Panc1 (cell line): ENCODE measurements at regions not wholly inside any gene's neighbourhood (a gene's known extent, or its start where the extent isn't known, plus 50 kb on each side); places are given as distances from the start of the nearest gene placed in this dataset.

ENCODE experiments used
- ATAC-seq: fragments of 200-7000 bp; cut with Tn5 transposase; 2 replicates; pipeline ENCODE4 v1.9.1; 2020; ENCODE audit warnings: mild to moderate bottlenecking, moderate library complexity
- BruUV-seq: library from RNA; stranded (reverse); fragments of 400-500 nt; replicated peaks from 2 replicates; lab custom pipeline; 2021; lab: Mats Ljungman, UMichigan
- CTCF ChIA-PET: fragments of 300-600 bp; sonication (Branson Sonifier 250); formaldehyde crosslinking; loops from one replicate; lab custom pipeline; 2022; ENCODE audit warnings: antibody characterized with exemption; lab: Charles Lee
- POLR2A ChIA-PET: fragments of 300-600 bp; sonication (Branson Sonifier 250); formaldehyde crosslinking; loops from one replicate; lab custom pipeline; 2022; ENCODE audit warnings: antibody characterized with exemption; lab: Charles Lee
- DNase-seq: peaks from one replicate; pipeline ENCODE4 v3.0.0-alpha.2; 2010; ENCODE audit warnings: low read depth, low spot score
- H3K27ac ChIP-seq: 2 replicates; pipeline ENCODE4 v1.5.1; 2011; ENCODE audit warnings: mild to moderate bottlenecking, low read length, inconsistent platforms
- H3K27me3 ChIP-seq: fragments of 200-500 bp; sonication (Bioruptor generic); 2 replicates; pipeline ENCODE4 v1.6.0; 2014; ENCODE audit warnings: low read length, inconsistent platforms; ENCODE audit not compliant: control insufficient read depth, insufficient read depth
- H3K36me3 ChIP-seq: fragments of 200-500 bp; sonication (Bioruptor generic); 2 replicates; pipeline ENCODE4 v1.5.1; 2014; ENCODE audit warnings: inconsistent platforms, mild to moderate bottlenecking, low read length, moderate library complexity; ENCODE audit not compliant: control insufficient read depth, insufficient read depth
- H3K4me1 ChIP-seq: 2 replicates; pipeline ENCODE4 v1.5.1; 2011; ENCODE audit warnings: inconsistent platforms, mild to moderate bottlenecking, low read length, moderate library complexity; ENCODE audit not compliant: control insufficient read depth, insufficient read depth
- H3K4me3 ChIP-seq, 2 experiments: 2 replicates each; pipeline ENCODE4 v1.5.1; 2011 to 2012; ENCODE audit warnings: low read depth in 2 of 2, low read length in 2 of 2, mild to moderate bottlenecking in 2 of 2, inconsistent platforms in 1 of 2, moderate library complexity in 1 of 2
- H3K9me3 ChIP-seq: fragments of 200-500 bp; sonication (Bioruptor generic); 2 replicates; pipeline ENCODE4 v1.5.1; 2014; ENCODE audit warnings: low read depth, mild to moderate bottlenecking, inconsistent platforms, low read length, moderate library complexity; ENCODE audit not compliant: control insufficient read depth, insufficient read depth
- POLR2AphosphoS5 ChIP-seq: IDR thresholded peaks from 2 replicates; pipeline ENCODE4 v1.6.1; 2012; ENCODE audit warnings: mild to moderate bottlenecking, low read depth, low read length, moderate library complexity
- SIN3A ChIP-seq: IDR thresholded peaks from 2 replicates; pipeline ENCODE4 v1.6.1; 2012; ENCODE audit warnings: low read depth, mild to moderate bottlenecking, low read length, moderate library complexity, borderline replicate concordance; ENCODE audit not compliant: insufficient read depth
- TCF7L2 ChIP-seq: IDR thresholded peaks from 2 replicates; pipeline ENCODE4 v1.6.1; 2011; ENCODE audit warnings: mild to moderate bottlenecking, low read depth, low read length, inconsistent platforms
- in situ Hi-C: cut with HindIII; loops from 2 replicates; pipeline ENCODE4 v1.10.0; 2016; ENCODE audit warnings: low sequenced_read_pairs, low pct_unique_long_range_greater_than_20kb
- intact Hi-C: fragments of 100-400 bp; cut with micrococcal nuclease; formaldehyde crosslinking; loops from one replicate; pipeline ENCODE4 v1.10.0; 2022; ENCODE audit not compliant: unreplicated experiment
- TF ChIP-seq, protein P1 (sequence below): fragments of 450-650 bp; IDR thresholded peaks from 2 replicates; pipeline ENCODE4 v1.5.1; 2017; ENCODE audit warnings: mild to moderate bottlenecking
- TF ChIP-seq, protein P2 (sequence below), 2 experiments: IDR thresholded peaks; 2 replicates each; pipeline ENCODE4 v1.6.1; 2011 to 2012; ENCODE audit warnings: low read depth in 2 of 2, control low read depth in 1 of 2, low read length in 1 of 2, mild to moderate bottlenecking in 1 of 2, moderate library complexity in 1 of 2; ENCODE audit not compliant: insufficient read depth in 1 of 2

DNA sequence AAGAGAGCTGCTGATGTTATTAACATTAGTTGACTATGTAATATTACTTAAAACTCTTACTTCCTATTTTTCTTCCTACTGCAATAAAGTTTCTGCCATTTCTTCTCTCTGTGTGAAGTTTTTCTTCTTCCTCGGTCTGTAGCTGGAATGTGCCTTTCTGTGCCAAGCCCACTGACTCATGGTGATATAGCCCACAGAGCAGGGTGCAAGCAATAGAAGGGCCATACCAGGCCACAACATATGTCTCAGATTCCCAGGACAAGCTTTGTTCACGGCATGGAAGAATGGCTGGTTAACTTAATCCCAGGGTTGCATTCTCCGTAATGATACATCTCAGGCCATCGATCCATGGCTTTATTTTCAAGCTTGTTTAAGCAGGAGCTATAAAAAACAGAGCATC, 815.3 kb downstream of the TUSC7 start:
- H3K27me3 ChIP-seq = no peaks in the 10 kb centered on the region; the same call in 1 of the 2 replicates
- H3K27ac ChIP-seq = no peak overlapping the region
- no TSS peak for BruUV-seq
- ChIA-PET CTCF (interaction anchor here (1.2 kb wide), 1 partner anchor 506 kb away, joined by 4 read pairs; no protein-coding TSS in a partner anchor), POLR2A (no interaction called here)
- H3K4me3 ChIP-seq = no peak overlapping the region
- no peaks in the 10 kb centered on the region for H3K36me3 ChIP-seq
- intact Hi-C loops (loop anchor here (5.0 kb wide), 1 partner anchor 508 kb away; no protein-coding TSS in a partner anchor), in situ Hi-C loops (no loop called here)
- TF ChIP-seq, protein P1, sequence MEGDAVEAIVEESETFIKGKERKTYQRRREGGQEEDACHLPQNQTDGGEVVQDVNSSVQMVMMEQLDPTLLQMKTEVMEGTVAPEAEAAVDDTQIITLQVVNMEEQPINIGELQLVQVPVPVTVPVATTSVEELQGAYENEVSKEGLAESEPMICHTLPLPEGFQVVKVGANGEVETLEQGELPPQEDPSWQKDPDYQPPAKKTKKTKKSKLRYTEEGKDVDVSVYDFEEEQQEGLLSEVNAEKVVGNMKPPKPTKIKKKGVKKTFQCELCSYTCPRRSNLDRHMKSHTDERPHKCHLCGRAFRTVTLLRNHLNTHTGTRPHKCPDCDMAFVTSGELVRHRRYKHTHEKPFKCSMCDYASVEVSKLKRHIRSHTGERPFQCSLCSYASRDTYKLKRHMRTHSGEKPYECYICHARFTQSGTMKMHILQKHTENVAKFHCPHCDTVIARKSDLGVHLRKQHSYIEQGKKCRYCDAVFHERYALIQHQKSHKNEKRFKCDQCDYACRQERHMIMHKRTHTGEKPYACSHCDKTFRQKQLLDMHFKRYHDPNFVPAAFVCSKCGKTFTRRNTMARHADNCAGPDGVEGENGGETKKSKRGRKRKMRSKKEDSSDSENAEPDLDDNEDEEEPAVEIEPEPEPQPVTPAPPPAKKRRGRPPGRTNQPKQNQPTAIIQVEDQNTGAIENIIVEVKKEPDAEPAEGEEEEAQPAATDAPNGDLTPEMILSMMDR = no peak
- TF ChIP-seq SIN3A (no peak), TCF7L2 (no peak), POLR2AphosphoS5 (no peak)
- TF ChIP-seq, protein P2, sequence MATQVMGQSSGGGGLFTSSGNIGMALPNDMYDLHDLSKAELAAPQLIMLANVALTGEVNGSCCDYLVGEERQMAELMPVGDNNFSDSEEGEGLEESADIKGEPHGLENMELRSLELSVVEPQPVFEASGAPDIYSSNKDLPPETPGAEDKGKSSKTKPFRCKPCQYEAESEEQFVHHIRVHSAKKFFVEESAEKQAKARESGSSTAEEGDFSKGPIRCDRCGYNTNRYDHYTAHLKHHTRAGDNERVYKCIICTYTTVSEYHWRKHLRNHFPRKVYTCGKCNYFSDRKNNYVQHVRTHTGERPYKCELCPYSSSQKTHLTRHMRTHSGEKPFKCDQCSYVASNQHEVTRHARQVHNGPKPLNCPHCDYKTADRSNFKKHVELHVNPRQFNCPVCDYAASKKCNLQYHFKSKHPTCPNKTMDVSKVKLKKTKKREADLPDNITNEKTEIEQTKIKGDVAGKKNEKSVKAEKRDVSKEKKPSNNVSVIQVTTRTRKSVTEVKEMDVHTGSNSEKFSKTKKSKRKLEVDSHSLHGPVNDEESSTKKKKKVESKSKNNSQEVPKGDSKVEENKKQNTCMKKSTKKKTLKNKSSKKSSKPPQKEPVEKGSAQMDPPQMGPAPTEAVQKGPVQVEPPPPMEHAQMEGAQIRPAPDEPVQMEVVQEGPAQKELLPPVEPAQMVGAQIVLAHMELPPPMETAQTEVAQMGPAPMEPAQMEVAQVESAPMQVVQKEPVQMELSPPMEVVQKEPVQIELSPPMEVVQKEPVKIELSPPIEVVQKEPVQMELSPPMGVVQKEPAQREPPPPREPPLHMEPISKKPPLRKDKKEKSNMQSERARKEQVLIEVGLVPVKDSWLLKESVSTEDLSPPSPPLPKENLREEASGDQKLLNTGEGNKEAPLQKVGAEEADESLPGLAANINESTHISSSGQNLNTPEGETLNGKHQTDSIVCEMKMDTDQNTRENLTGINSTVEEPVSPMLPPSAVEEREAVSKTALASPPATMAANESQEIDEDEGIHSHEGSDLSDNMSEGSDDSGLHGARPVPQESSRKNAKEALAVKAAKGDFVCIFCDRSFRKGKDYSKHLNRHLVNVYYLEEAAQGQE (IDR thresholded peaks at IDR 0.05; ENCODE audit: insufficient read depth in 1 of 2, low read depth in 2 of 2, low read length in 1 of 2) = no peak
- ATAC-seq (no peak), DNase-seq (no peak)
- no peaks in the 10 kb centered on the region for H3K4me1 ChIP-seq
- H3K9me3 ChIP-seq = no peaks in the 10 kb centered on the region

DNA sequence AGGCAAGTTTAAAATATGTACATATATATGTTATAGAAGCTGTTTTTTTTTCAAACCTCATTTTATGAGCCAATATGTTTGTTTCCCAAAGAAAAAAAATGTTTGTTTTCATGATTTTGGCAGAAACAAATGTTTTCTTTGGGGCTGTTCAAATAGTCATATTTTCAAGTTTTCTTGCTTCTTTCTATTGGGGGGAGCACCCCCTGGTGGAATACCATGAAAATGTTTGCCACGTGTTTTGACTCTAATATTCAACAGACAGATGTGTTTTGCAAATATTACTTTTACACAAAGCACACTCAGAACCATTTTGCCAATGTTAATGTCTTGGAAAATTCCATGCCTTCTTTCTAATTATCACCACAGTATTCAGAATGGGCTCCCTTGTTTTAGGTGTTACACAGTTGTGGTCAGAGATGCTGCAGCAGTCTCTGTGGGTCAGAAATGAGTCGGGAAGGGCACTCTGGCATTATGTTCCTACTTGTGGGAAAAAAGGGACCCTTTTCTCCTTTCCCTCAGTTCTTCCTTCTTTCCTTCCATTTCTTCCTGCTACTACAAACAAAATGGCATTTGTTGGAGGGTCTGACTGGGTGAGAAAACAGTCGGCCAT, 817.0 kb downstream of the TUSC7 start:
- Histone ChIP-seq H3K4me3 (no peak overlapping the region), H3K4me1 (no peaks in the 10 kb centered on the region), H3K27me3 (no peaks in the 10 kb centered on the region; the same call in 1 of the 2 replicates), H3K27ac (no peak overlapping the region), H3K36me3 (no peaks in the 10 kb centered on the region), H3K9me3 (no peaks in the 10 kb centered on the region)
- intact Hi-C loops = loop anchor here (2.0 to 5.0 kb wide), 2 partner anchors 509 to 756 kb away; no protein-coding TSS in a partner anchor
- no peak for TF ChIP-seq SIN3A
- TF ChIP-seq TCF7L2 = no peak
- TF ChIP-seq, protein P2 (IDR thresholded peaks at IDR 0.05; ENCODE audit: insufficient read depth in 1 of 2, low read depth in 2 of 2, low read length in 1 of 2) = no peak
- TF ChIP-seq, protein P1 = peak; percentile 69
- no peak for TF ChIP-seq POLR2AphosphoS5
- ChIA-PET CTCF (interaction anchor here (0.7 kb wide), 1 partner anchor 133 kb away, joined by 3 read pairs; no protein-coding TSS in a partner anchor), POLR2A (interaction anchor here (0.6 kb wide), 1 partner anchor 372 kb away, joined by 6 read pairs; no protein-coding TSS in a partner anchor)
- BruUV-seq = no TSS peak
- DNase-seq (no peak), ATAC-seq (no peak)
- in situ Hi-C loops = no loop called here
